ENCODE measurements at regions not wholly inside any gene's neighbourhood (a gene's known extent, or its start where the extent isn't known, plus 50 kb on each side); places are given as distances from the start of the nearest gene placed in this dataset.
A peak's percentile ranks its signal among the peaks of the same experiment; 100 is the strongest.
"Not testable (repeated sequence)": the region's sequence is repeated elsewhere in the genome, so short reads cannot be mapped to it uniquely, and the experiment has no call there.

DNA sequence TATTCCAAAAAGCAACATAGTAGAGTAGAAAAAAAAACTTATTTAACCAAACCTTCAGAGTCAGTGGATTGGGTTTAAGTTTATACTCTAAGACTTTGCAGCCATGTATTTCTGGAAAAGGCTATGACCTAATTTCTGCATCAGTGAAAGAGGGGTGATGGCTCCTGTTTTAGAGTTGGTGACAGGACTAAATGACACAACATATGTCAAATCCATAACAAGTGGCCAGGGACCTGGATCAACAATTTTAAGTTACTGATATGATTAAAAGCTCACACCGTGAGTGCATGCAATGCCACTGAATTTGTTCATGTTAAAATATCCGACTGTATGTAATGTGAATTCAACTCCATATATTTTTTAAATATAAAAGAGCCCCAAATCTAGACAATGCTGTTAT, 390.6 kb downstream of the TNS3 start:
- DNase-seq (ENCODE audit: low read depth, low spot score): no peak

DNA sequence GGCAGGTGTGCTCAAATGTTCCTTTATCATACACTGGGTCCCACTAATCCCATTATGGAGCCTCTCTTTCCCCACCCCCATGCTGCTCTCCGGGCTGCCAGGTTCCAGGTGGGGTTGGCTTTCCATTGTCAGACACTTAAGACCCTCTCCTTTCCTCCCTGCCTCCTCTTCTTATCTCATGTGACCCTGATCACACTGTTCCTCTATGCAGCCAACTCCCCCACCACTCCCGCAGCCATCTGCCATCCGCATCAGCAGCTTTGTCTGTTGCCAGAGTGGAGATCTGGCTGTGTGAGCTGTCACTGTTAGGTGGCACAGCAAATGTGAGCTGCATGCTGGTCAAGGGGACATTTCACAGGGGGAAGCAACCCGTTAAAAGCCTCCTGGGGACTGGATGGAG, 391.4 kb downstream of the TNS3 start:
- no peak for DNase-seq (ENCODE audit: low read depth, low spot score)

DNA sequence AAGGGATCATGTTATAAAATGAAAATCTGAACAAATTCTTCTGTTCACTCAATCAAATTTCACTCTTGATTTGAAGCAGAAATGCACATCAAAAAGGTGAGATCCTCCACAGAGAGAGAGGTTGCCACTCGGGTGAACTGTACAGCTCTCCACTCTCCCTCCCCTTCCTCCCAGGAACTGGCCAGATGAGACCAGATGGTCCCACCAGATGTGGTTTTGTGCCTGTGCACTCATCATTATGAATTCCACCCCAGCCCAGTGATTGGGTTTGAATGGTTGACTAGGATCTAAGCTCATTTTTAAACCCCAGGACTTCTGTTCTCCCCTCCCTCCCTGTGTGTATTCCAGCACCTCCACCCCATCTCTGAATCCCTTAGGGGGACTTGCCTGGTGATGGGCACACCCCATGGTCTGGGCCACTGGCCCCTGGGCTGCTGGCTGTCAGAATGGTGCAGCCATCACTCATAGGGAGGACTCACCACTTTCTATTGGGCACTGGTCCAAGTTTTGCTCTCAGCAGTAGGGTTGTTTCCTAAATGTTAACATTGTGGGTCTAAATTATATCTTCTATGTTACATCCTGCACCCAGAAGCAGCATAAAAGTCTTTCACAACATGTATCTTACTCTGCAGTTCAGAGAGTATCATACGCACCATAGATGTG, 393.1 kb downstream of the TNS3 start:
- no peak for DNase-seq (ENCODE audit: low read depth, low spot score)

- DNase-seq (ENCODE audit: low read depth, low spot score): no peak
Measured at GRCh38 chr7:47188136-47188535, 393.8 kb downstream of the TNS3 start.

DNA sequence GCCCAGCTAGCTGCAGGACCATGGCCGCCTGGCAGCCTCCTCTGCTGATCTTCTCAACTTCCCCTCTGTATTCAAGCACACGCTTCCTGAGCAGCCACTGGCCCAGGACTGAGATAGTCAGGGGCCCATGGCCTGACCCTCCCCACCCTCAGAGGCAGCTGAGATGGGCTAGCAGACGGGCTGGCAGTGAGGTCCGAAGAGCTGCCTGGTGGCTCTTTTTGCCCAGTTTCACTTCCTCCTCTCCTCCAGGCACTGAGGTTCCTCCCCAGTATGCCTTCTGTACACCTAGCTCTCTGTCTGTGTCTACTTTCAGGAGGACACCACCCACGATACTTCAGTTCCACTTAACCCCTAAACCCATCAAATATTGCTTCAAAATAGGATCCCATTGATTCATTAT, 395.6 kb downstream of the TNS3 start:
- no peak for DNase-seq (ENCODE audit: low read depth, low spot score)

GRCh38 chr7:47185839-47186238, 396.1 kb downstream of the TNS3 start:
- DNase-seq (ENCODE audit: low read depth, low spot score): no peak

DNA sequence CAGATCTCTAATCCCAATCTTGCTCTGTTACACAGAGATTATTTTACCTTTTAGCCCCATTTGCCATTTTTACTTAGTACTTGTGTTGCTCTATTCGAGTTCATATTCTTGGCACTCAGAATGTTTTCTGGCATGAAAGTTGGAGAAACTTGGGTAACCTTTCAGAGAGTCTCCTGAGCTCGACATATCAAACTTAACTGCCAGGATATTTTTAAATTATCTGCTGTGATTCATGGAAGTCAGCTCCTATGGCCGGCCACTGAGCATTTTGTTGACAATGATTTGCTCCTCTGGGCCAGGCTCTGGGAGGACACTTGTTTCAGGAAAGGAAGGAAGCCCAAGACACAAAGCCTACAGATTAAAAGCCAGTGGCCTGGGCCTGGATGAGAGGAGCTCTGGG, 396.7 kb downstream of the TNS3 start:
- DNase-seq (ENCODE audit: low read depth, low spot score): no peak

GRCh38 chr7:47183862-47184590, 397.9 kb downstream of the TNS3 start:
- DNase-seq (ENCODE audit: low read depth, low spot score): no peak

DNA sequence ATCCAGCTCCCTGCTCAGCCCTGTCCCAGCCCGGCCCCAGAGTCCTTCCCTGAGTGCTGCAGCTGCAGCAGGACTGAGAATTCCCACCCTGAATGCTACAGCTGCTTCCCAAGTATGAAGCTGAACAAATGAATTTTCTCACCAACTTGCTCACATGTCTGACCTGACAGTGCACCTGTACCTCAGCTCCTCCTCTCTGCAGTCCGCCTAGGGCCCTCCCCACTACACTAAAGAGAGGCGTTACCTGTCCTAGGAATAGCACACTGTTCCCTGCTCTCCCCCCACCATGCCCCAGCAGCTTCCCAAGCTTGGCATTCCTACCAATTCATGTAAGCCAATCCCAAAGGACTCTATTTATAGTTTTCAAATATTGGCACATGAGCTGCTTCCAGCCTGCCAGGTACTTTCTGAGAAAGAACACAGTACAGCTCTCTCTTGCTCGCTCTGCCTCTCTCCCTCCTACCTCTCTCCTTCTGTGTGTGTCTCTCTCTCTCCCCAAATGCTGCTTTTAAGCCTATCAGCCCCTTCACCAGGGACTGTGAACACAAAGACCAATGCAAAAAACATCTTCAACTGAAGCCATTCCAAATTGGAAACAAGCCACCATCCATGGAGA, 400.1 kb downstream of the TNS3 start:
- no peak for DNase-seq (ENCODE audit: low read depth, low spot score)

DNA sequence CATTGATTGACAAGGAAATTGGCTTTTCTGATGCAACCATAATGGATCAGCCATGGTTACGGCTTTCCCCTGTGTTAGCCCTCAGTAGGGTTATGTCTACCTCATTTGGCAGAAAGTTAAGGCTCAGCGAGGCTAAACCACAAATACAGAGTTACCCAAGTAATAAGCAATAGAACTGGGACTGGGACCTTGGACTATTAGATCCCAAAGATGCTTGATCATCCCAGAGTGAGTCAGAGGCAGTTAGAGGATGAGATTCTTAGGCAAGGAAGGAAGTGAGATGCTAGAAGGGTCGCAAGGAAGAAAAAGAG, 401.4 kb downstream of the TNS3 start:
- DNase-seq (ENCODE audit: low read depth, low spot score): no peak

GRCh38 chr7:47179812-47180515, 401.9 kb downstream of the TNS3 start:
- no peak for DNase-seq (ENCODE audit: low read depth, low spot score)

GRCh38 chr7:47172602-47173539, 409.0 kb downstream of the TNS3 start:
- DNase-seq (ENCODE audit: low read depth, low spot score): not testable (repeated sequence)

DNA sequence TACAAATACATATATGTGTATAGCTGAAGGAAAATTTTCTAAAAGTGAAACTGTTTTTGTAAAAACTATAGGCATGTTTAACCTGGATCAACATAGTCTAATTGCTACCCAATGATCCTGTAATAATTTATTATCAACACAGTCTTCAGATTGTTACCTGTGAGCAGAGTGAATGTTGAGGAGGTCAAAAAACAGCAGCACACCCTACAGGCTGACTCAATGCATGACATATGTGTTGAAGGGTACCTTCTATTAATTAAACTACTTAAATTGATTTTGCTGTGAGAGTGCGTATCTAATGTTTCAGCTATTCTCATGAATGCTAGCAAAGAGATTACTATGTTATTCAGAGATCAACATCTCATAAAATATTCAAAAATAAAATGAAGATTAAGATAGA, 411.4 kb downstream of the TNS3 start:
- DNase-seq (ENCODE audit: low read depth, low spot score): no peak

DNA sequence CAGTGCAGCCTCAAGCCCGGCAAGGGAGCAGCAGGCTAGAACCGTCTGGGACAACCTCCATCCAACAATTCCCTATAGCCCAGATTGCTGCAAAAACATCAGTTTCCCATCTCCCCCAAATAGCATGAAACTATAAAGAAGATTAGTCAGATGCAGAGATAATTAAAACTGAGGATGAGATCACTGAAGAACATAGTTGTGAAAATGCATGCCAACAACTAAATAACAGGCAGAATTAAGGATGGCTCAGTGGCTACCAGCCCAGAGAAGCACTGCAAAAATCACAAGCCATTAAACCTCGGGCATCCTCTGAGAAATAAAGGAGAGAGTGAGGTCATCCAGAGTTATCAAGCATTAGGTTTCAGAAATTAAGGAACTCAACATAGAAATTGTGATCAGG, 427.1 kb downstream of the TNS3 start:
- DNase-seq (ENCODE audit: low read depth, low spot score): no peak

DNA sequence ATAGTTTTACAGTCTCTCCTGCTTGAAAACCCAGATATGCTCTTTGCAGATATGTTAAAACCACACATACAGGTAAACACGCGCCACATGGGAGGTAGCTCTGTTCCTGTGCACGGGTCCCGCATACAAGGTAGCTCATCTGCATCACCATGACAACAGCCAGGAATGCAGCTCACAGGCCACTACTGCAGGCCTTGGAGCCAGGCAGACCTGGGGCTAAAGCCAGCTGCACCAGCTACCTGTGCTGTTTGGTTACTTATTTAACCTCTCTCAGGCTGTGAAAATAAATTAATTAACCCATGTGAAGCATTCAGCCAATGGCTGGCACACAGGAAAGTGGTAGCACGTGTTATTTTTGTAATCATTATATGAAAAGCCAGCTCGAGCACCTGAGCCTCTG, 428.3 kb downstream of the TNS3 start:
- DNase-seq (ENCODE audit: low read depth, low spot score): peak; percentile 57

DNA sequence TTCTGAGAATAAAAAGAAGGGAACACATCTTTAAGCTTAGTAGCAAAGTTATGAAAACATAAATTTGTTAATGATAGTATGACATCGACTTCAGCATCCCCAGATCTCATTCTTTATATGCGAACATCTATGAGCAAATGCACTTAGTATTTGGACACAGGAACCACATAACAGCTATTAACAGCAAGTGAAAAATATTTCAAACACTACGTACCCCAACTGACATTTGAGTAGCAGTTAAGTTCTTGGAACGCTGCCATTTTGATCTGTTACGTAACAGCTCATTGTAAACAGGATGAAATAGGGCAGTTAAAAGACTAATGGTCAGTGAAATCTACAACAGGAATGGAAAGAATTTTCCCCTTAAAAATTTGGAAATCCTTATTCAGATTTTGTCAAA, 428.9 kb downstream of the TNS3 start:
- no peak for DNase-seq (ENCODE audit: low read depth, low spot score)

GRCh38 chr7:47152307-47152706, 429.6 kb downstream of the TNS3 start:
- no peak for DNase-seq (ENCODE audit: low read depth, low spot score)

GRCh38 chr7:47150497-47151260, 431.2 kb downstream of the TNS3 start:
- no peak for DNase-seq (ENCODE audit: low read depth, low spot score)

DNA sequence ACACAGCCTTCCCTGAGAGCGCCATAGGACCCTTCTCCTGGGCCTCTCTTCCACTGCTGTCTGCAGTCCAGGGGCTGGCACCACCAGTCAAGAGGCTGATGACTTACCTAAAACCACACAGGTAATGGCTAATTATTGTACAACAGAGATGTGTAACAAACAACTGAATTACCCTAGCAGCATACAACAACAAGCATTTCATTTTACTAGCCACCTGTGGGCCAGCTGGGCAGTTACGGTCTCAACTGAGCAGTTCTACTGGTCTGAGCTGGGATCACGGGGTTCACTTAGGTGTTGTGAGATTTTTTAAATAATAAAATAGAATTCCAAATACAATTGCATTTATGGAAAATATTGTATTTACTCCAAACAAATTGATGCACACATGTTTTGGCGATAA, 431.9 kb downstream of the TNS3 start:
- no peak for DNase-seq (ENCODE audit: low read depth, low spot score)

- no peak for DNase-seq (ENCODE audit: low read depth, low spot score)
Measured at GRCh38 chr7:47149208-47149839, 432.6 kb downstream of the TNS3 start.
